Vagina (tissue), 2 donors: ENCODE measurements at regions not wholly inside any gene's neighbourhood (a gene's known extent, or its start where the extent isn't known, plus 50 kb on each side); places are given as distances from the start of the nearest gene placed in this dataset.

Experiments used
- DNase-seq, 2 donors: peaks; one replicate each; pipeline ENCODE4 v3.0.0-alpha.2; 2017; ENCODE audit errors: extremely low spot score in 2 of 2
- H3K27ac ChIP-seq: fragments of 200-600 bp; sonication (generic); one replicate; pipeline ENCODE4 v1.5.1; 2019
- H3K27me3 ChIP-seq: fragments of 200-600 bp; sonication (generic); one replicate; pipeline ENCODE4 v1.5.1; 2019
- H3K36me3 ChIP-seq, 2 donors: fragments of 200-600 bp; sonication (generic); one replicate each; pipeline ENCODE4 v1.5.1; 2017 to 2019
- H3K4me1 ChIP-seq: fragments of 200-600 bp; sonication (generic); one replicate; pipeline ENCODE4 v1.5.1; 2019
- H3K4me3 ChIP-seq, 2 donors: fragments of 200-600 bp; sonication (generic); 1 replicate in 1 of 2; 2 replicates in 1 of 2; pipeline ENCODE4 v1.5.1; 2016 to 2019
- H3K9me3 ChIP-seq: fragments of 200-600 bp; sonication (generic); one replicate; pipeline ENCODE4 v1.5.1; 2019
- POLR2A ChIP-seq, 2 donors: fragments of 450-650 bp; IDR thresholded peaks; one replicate each; pipeline ENCODE4 v1.6.1; 2017; ENCODE audit warnings: antibody characterized with exemption in 2 of 2, mild to moderate bottlenecking in 2 of 2, moderate library complexity in 2 of 2
- POLR2AphosphoS5 ChIP-seq, 2 donors: sonication (generic); formaldehyde crosslinking; IDR thresholded peaks; one replicate each; pipeline ENCODE4 v1.9.0; 2017; ENCODE audit warnings: antibody characterized with exemption in 2 of 2, mild to moderate bottlenecking in 2 of 2, low read depth in 1 of 2; ENCODE audit not compliant: insufficient read depth in 1 of 2
- intact Hi-C: fragments of 100-400 bp; cut with DNase I; formaldehyde crosslinking; loops from one replicate; pipeline ENCODE4 v1.15.1; 2023
- TF ChIP-seq, protein P1 (sequence below), 3 experiments: fragments of 450-650 bp in 2 of 3; fragments of 200-600 bp in 1 of 3; sonication (generic) in 1 of 3; IDR thresholded peaks; one replicate each; pipeline ENCODE4 v1.5.1; 2017 to 2019; ENCODE audit warnings: antibody characterized with exemption in 3 of 3, mild to moderate bottlenecking in 2 of 3, moderate library complexity in 2 of 3

- TF ChIP-seq POLR2AphosphoS5 (IDR thresholded peaks at IDR 0.05; ENCODE audit: insufficient read depth in 1 of 2, low read depth in 1 of 2) (no peak), POLR2A (IDR thresholded peaks at IDR 0.05) (no peak)
- TF ChIP-seq, protein P1, sequence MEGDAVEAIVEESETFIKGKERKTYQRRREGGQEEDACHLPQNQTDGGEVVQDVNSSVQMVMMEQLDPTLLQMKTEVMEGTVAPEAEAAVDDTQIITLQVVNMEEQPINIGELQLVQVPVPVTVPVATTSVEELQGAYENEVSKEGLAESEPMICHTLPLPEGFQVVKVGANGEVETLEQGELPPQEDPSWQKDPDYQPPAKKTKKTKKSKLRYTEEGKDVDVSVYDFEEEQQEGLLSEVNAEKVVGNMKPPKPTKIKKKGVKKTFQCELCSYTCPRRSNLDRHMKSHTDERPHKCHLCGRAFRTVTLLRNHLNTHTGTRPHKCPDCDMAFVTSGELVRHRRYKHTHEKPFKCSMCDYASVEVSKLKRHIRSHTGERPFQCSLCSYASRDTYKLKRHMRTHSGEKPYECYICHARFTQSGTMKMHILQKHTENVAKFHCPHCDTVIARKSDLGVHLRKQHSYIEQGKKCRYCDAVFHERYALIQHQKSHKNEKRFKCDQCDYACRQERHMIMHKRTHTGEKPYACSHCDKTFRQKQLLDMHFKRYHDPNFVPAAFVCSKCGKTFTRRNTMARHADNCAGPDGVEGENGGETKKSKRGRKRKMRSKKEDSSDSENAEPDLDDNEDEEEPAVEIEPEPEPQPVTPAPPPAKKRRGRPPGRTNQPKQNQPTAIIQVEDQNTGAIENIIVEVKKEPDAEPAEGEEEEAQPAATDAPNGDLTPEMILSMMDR (IDR thresholded peaks at IDR 0.05): no peak
- no peaks in the 10 kb centered on the region for H3K36me3 ChIP-seq
- H3K4me1 ChIP-seq: no peaks in the 10 kb centered on the region
- H3K4me3 ChIP-seq: no peak overlapping the region
- H3K27ac ChIP-seq: no peak overlapping the region
- H3K9me3 ChIP-seq: no peaks in the 10 kb centered on the region
- DNase-seq: no peak
- no peaks in the 10 kb centered on the region for H3K27me3 ChIP-seq
- intact Hi-C loops: no loop called here
Observed at GRCh38 chr12:17609701-17610100, 480.3 kb downstream of the RERGL start.

DNA sequence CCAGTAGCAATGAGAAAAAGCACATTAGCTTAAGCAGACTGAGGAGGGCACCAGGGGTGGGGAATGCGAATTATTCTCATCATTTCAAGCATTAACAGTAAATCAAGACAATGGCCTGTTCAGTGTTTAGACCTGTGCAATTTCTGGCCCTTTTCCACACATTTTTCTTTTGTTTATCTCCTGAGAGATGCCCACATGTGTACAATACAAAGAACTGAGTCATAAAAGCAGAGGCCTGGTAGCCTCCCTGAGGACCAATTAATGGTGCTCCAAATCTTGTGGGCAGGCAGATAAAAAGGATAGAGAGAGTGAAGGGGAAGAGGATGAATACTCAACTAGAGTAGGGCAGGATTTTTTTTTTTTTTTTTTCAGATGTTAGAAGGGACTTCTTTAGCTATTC is 480.8 kb downstream of the RERGL start:
- H3K9me3 ChIP-seq: no peaks in the 10 kb centered on the region
- DNase-seq: no peak
- H3K27ac ChIP-seq: no peak overlapping the region
- H3K4me3 ChIP-seq: no peak overlapping the region
- no peaks in the 10 kb centered on the region for H3K27me3 ChIP-seq
- no peaks in the 10 kb centered on the region for H3K36me3 ChIP-seq
- intact Hi-C loops: no loop called here
- H3K4me1 ChIP-seq: no peaks in the 10 kb centered on the region
- TF ChIP-seq POLR2A (IDR thresholded peaks at IDR 0.05) (no peak), POLR2AphosphoS5 (IDR thresholded peaks at IDR 0.05; ENCODE audit: insufficient read depth in 1 of 2, low read depth in 1 of 2) (no peak)
- TF ChIP-seq, protein P1 (IDR thresholded peaks at IDR 0.05): no peak

GRCh38 chr12:17595111-17595510 is 494.9 kb downstream of the RERGL start:
- intact Hi-C loops: no loop called here
- no peaks in the 10 kb centered on the region for H3K36me3 ChIP-seq
- no peaks in the 10 kb centered on the region for H3K27me3 ChIP-seq
- no peak overlapping the region for H3K27ac ChIP-seq
- H3K9me3 ChIP-seq: no peaks in the 10 kb centered on the region
- H3K4me3 ChIP-seq: no peak overlapping the region
- DNase-seq: no peak
- H3K4me1 ChIP-seq: no peaks in the 10 kb centered on the region
- TF ChIP-seq POLR2AphosphoS5 (IDR thresholded peaks at IDR 0.05; ENCODE audit: insufficient read depth in 1 of 2, low read depth in 1 of 2) (no peak), POLR2A (IDR thresholded peaks at IDR 0.05) (no peak)
- TF ChIP-seq, protein P1 (IDR thresholded peaks at IDR 0.05): no peak

DNA sequence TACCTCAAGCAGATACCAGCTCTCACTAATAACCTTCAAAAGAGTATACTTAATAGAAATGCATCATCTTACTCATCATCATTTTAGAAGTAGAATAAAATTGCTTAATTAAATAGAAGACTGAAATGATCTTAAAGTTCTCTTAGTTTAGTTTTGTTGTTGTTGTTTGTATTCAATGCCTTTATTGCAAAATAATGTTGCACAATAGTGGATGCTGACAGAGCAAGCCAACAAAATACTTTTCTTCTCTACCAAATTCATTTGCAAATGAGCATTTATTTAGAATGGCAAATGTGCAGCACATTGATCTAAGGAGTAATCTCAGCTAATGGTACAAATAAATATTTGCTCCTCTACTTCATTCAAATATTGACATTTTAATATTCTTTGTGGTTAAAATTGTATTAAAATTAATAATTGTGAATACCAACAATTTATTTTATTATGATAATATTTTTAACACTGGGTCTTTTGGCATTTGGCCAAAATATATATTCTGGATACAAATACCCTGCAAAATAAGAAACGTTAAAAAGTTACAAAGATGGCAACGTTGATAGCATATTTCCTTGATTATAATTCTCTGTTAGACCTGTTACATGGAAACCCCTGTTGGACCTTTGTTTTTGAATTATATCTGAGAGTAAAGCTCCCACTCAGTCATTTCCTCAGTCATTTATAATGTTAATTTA is 496.1 kb downstream of the RERGL start:
- Histone ChIP-seq H3K36me3 (no peaks in the 10 kb centered on the region), H3K4me3 (no peak overlapping the region), H3K4me1 (no peaks in the 10 kb centered on the region), H3K27me3 (no peaks in the 10 kb centered on the region), H3K27ac (no peak overlapping the region), H3K9me3 (no peaks in the 10 kb centered on the region)
- TF ChIP-seq POLR2A (IDR thresholded peaks at IDR 0.05): no peak
- TF ChIP-seq, protein P1 (IDR thresholded peaks at IDR 0.05): no peak
- DNase-seq: no peak
- intact Hi-C loops: no loop called here

- Histone ChIP-seq H3K4me1 (no peaks in the 10 kb centered on the region), H3K36me3 (no peaks in the 10 kb centered on the region), H3K27ac (no peak overlapping the region), H3K27me3 (no peaks in the 10 kb centered on the region), H3K9me3 (no peaks in the 10 kb centered on the region), H3K4me3 (no peak overlapping the region)
- no peak for DNase-seq
- intact Hi-C loops: no loop called here
- no peak for TF ChIP-seq POLR2AphosphoS5 (IDR thresholded peaks at IDR 0.05; ENCODE audit: insufficient read depth in 1 of 2, low read depth in 1 of 2)
- no peak for TF ChIP-seq POLR2A (IDR thresholded peaks at IDR 0.05)
Observed at GRCh38 chr12:17592472-17592871, 497.5 kb downstream of the RERGL start.
